ENCODE measurements at regions not wholly inside any gene's neighbourhood (a gene's known extent, or its start where the extent isn't known, plus 50 kb on each side); places are given as distances from the start of the nearest gene placed in this dataset.

GRCh38 chr6:135129136-135129856 lies 51.8 kb upstream of the MYB start:
- Histone ChIP-seq H3K79me2 (ENCODE audit: insufficient read depth, low read length) (no peaks in the 10 kb centered on the region), H2AFZ (ENCODE audit: low read length) (no peak overlapping the region), H3K4me2 (ENCODE audit: insufficient read depth, low read length) (no peak overlapping the region), H3K4me1 (ENCODE audit: insufficient read depth, low read length) (no peaks in the 10 kb centered on the region), H4K20me1 (ENCODE audit: insufficient read depth, low read length) (no peaks in the 10 kb centered on the region), H3K27ac (ENCODE audit: low read depth, low read length) (no peak overlapping the region), H3K27me3 (ENCODE audit: insufficient read depth, low read length) (peaks cover 18% of the 10 kb centered on the region), H3K36me3 (ENCODE audit: insufficient read depth, low read length) (no peaks in the 10 kb centered on the region), H3K9me3 (ENCODE audit: low read depth, low read length) (no peaks in the 10 kb centered on the region), H3K4me3 (ENCODE audit: insufficient read depth, low read length) (no peak overlapping the region)
- TF ChIP-seq, protein P1, sequence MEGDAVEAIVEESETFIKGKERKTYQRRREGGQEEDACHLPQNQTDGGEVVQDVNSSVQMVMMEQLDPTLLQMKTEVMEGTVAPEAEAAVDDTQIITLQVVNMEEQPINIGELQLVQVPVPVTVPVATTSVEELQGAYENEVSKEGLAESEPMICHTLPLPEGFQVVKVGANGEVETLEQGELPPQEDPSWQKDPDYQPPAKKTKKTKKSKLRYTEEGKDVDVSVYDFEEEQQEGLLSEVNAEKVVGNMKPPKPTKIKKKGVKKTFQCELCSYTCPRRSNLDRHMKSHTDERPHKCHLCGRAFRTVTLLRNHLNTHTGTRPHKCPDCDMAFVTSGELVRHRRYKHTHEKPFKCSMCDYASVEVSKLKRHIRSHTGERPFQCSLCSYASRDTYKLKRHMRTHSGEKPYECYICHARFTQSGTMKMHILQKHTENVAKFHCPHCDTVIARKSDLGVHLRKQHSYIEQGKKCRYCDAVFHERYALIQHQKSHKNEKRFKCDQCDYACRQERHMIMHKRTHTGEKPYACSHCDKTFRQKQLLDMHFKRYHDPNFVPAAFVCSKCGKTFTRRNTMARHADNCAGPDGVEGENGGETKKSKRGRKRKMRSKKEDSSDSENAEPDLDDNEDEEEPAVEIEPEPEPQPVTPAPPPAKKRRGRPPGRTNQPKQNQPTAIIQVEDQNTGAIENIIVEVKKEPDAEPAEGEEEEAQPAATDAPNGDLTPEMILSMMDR (IDR thresholded peaks at IDR 0.05; ENCODE audit: extremely low read depth, low read depth, low read length), result no peak
- no peak for DNase-seq (ENCODE audit: insufficient read length, low spot score, missing footprints)

GRCh38 chr6:135128268-135128914 lies 52.7 kb upstream of the MYB start:
- TF ChIP-seq, protein P1 (IDR thresholded peaks at IDR 0.05; ENCODE audit: extremely low read depth, low read depth, low read length), result no peak
- DNase-seq (ENCODE audit: insufficient read length, low spot score, missing footprints), result no peak

DNA sequence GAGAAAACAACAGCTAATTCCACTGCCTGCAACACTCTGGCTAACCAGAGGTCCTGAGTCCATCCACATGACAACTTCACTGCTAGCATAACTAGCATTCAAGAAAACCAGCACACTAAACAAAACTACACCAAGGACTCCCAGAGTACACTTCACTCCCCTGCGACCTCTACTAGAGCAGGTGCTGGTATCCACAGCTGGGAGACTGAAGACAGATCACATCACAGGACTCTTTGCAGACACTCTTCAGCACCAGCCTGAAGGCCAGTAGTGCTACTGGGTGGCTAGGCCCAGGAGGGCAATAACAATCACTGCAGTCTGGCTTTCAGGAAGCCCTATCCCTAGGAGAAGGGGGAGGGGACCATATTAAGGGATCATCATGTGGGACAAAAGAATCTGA lies 54.4 kb upstream of the MYB start:
- H3K4me2 ChIP-seq (ENCODE audit: insufficient read depth, low read length), result no peak overlapping the region
- H3K4me1 ChIP-seq (ENCODE audit: insufficient read depth, low read length), result no peaks in the 10 kb centered on the region
- TF ChIP-seq, protein P1 (IDR thresholded peaks at IDR 0.05; ENCODE audit: extremely low read depth, low read depth, low read length), result no peak
- H4K20me1 ChIP-seq (ENCODE audit: insufficient read depth, low read length), result no peaks in the 10 kb centered on the region
- no peaks in the 10 kb centered on the region for H3K9me3 ChIP-seq (ENCODE audit: low read depth, low read length)
- H2AFZ ChIP-seq (ENCODE audit: low read length), result no peak overlapping the region
- no peaks in the 10 kb centered on the region for H3K36me3 ChIP-seq (ENCODE audit: insufficient read depth, low read length)
- no peaks in the 10 kb centered on the region for H3K79me2 ChIP-seq (ENCODE audit: insufficient read depth, low read length)
- H3K27ac ChIP-seq (ENCODE audit: low read depth, low read length), result no peak overlapping the region
- H3K4me3 ChIP-seq (ENCODE audit: insufficient read depth, low read length), result no peak overlapping the region
- H3K27me3 ChIP-seq (ENCODE audit: insufficient read depth, low read length), result peaks cover 29% of the 10 kb centered on the region
- DNase-seq (ENCODE audit: insufficient read length, low spot score, missing footprints), result no peak

More at GRCh38 chr6:135128268-135128914, 52.7 kb upstream of the MYB start:
- H3K4me2 ChIP-seq (ENCODE audit: insufficient read depth, low read length), result no peak overlapping the region
- peaks cover 26% of the 10 kb centered on the region for H3K27me3 ChIP-seq (ENCODE audit: insufficient read depth, low read length)
- H3K4me1 ChIP-seq (ENCODE audit: insufficient read depth, low read length), result no peaks in the 10 kb centered on the region
- H3K4me3 ChIP-seq (ENCODE audit: insufficient read depth, low read length), result no peak overlapping the region
- H3K27ac ChIP-seq (ENCODE audit: low read depth, low read length), result no peak overlapping the region
- no peak overlapping the region for H2AFZ ChIP-seq (ENCODE audit: low read length)
- H3K9me3 ChIP-seq (ENCODE audit: low read depth, low read length), result no peaks in the 10 kb centered on the region
- no peaks in the 10 kb centered on the region for H3K79me2 ChIP-seq (ENCODE audit: insufficient read depth, low read length)
- H3K36me3 ChIP-seq (ENCODE audit: insufficient read depth, low read length), result no peaks in the 10 kb centered on the region
- no peaks in the 10 kb centered on the region for H4K20me1 ChIP-seq (ENCODE audit: insufficient read depth, low read length)

- Histone ChIP-seq H3K36me3 (ENCODE audit: insufficient read depth, low read length) (no peaks in the 10 kb centered on the region), H3K9me3 (ENCODE audit: low read depth, low read length) (no peaks in the 10 kb centered on the region), H3K4me2 (ENCODE audit: insufficient read depth, low read length) (no peak overlapping the region), H2AFZ (ENCODE audit: low read length) (no peak overlapping the region), H3K4me3 (ENCODE audit: insufficient read depth, low read length) (no peak overlapping the region), H3K27me3 (ENCODE audit: insufficient read depth, low read length) (peaks cover 30% of the 10 kb centered on the region), H3K27ac (ENCODE audit: low read depth, low read length) (no peak overlapping the region), H3K79me2 (ENCODE audit: insufficient read depth, low read length) (no peaks in the 10 kb centered on the region), H4K20me1 (ENCODE audit: insufficient read depth, low read length) (no peaks in the 10 kb centered on the region), H3K4me1 (ENCODE audit: insufficient read depth, low read length) (no peaks in the 10 kb centered on the region)
- TF ChIP-seq, protein P1 (IDR thresholded peaks at IDR 0.05; ENCODE audit: extremely low read depth, low read depth, low read length), result no peak
- no peak for DNase-seq (ENCODE audit: insufficient read length, low spot score, missing footprints)
Measured at GRCh38 chr6:135126034-135126433, 55.1 kb upstream of the MYB start.
